A204.1 (cell line): ENCODE measurements at regions not wholly inside any gene's neighbourhood (a gene's known extent, or its start where the extent isn't known, plus 50 kb on each side); places are given as distances from the start of the nearest gene placed in this dataset.

Experiments used
- FAIRE-seq: peaks from 2 replicates; lab custom pipeline; 2012; peaks lifted over from hg19 to GRCh38; lab: Jason Lieb, UNC

DNA sequence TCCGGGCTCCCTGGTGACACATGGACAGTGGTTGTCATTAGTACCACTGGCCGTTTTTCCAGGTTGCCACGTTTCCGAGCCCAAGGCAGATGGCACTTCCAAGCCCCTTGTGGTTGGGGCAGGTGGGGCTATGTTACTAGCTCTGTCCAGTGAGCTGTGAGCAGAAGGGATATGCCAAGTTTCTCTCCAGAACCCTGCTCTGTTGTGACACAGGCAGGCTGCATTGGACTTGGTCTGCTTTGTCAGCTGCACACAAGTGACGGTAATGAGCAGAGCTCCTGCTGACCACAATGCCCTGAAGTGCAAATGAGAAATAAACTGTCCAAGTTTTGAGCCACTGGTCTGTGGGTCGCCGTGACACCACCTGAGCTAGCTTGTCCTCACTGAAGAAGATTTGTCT lies 118.8 kb downstream of the GYPC start:
- FAIRE-seq, result no peak

DNA sequence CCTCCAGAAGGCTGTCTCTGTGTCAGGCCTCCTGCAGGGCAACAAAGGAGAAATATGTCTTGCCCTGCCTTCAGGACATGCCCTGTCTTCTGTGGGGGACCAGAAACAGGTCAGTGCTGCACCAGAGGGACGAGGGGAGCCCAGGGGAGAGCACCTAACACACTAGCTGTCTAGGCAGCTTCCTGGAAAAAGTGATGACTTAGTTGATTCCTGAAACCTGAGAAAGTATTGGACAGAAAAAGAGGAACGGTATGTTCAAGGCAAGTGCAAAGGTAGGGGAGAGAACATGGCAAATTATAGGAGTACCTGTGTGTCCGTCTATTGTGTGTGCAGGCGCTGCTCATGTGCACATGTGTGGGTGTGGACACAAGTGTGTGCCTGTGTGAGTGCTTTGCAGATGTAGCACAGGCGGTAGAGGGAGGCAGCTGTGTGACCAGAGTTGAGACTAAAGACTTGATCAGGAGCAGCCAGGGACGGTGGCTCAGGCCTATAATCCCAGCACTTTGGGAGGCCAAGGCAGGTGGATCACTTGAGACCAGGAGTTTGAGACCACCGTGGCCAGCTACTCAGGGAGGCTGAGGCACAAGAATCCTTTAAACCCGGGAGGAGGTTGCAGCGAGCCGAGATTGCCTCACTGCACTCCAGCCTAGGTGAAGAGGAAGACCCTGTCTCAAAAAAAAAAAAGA lies 119.5 kb downstream of the GYPC start:
- FAIRE-seq, result no peak

DNA sequence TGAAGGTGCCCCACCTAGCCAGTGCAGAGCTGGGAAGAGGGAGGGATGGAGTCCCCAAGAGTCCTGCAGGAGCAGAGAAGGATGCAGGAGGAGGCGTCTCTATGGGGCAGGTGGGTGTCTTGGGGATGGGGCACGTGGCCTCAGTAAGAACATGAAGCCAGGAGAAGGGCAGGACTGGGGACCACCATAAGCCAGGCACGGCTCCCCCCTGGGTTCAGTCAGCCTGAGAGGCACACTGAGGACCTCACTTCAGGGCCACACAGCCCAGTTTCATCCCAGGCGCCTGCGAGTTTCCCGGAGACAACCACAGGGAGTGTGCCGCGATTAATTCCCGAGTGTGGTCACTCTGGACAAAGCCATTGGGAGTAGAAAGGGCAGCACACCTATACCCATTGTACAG lies 120.3 kb downstream of the GYPC start:
- no peak for FAIRE-seq

DNA sequence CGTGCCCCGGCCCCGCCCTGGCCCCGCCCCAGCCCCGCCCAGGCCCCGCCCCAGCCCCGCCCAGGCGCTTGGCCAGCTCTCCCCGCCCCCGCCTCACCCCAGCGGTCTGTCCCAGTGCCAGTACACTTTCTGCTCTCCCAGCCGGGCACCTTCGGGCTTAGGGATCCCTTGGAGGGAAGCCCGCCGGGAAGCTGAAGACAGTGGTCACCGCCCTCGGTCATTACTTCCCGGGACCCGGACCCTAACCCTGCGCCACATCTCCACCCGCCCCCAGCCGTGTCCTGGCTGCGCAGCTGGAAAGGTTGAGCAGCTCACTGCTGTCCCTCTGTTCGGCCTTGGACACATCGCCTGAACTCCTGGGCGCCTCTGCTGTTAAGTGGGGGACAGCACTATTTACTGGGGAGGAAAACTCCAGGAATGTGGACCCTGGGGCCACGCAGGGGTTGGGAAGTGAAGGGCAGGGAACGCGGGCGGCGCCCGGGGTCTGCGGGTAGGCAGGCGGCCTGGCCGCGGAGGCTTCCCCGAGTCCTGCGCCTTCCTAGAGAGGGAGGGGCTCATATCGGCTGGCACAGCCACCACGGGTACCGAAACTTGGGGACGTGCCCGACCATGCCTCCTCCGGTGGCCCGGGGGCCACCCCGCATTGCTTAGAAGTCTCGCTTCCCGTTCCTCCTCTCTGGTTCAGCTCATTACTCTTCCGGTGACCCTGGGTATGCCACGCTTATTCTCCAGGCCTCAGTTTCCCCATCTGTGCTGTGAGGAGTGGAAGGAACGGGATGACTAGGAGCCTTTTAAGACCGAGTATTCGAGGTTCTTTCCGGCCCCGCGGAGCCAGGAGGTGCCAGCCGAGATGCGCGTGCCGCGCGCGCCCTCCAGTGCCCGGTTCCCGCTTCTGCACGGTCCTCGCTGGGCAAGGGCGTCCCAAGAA lies 121.0 kb downstream of the GYPC start:
- no peak for FAIRE-seq

DNA sequence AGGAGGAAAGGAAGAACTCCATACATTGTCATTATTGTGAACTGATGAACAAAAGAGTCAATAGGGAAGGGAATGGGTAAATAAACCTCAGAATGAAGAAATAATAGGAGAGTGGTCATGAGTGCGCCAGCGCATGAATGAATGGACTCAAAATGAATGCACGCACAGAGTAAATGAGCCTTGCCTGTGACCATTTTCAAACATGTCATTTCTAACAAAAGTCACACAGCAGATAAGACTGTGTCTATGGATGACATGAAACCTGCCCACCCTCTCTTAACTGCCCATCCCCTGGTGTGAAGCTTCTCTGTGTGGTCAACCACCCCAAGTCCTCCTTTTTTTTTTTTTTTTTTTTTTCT lies 121.1 kb upstream of the TEX51 start:
- FAIRE-seq, result no peak

DNA sequence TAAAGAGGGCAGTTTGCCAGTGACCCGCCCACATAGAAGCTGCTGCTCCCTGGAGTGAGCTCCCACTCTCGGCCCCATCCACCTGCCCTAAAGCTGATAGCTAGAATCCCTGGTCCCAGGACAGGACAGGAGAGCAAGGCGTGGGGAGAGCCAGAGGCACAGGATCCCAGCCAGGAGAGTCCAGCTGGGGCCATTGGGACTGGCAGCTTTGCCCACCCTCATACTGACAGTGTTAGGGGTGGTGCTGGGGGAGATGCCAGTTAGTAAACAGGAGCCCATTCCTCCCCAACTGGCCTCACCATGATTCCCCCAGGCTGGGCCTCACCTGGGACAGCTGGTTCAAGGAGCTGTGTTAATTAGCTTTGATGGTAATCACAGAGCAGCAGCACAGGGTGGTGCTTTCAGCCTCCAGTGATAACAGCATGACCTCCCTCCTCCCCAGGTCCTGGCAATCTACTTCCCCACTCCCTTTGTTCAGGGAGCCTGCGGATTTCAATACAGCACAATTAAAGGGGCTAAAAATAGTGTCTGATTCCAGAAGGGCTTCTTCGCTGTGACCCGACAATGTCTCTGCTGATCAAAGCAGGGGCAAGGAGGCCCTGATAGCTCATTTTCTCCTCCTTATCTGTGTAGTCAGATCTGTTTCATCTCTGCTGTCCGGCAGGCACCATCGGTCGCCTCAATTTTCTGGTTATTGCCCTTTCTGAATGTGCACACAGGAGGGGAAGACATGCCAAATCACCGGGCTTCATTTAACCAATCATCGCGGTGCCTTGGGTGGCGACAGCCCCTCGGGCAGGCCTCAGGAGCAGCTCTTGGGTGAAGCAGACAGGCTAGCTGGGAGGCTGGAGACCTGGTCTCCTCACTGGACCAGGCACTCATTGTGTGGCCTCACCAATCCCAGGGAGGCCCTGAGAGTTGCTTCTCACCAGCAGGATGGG lies 119.9 kb upstream of the TEX51 start:
- FAIRE-seq, result no peak

DNA sequence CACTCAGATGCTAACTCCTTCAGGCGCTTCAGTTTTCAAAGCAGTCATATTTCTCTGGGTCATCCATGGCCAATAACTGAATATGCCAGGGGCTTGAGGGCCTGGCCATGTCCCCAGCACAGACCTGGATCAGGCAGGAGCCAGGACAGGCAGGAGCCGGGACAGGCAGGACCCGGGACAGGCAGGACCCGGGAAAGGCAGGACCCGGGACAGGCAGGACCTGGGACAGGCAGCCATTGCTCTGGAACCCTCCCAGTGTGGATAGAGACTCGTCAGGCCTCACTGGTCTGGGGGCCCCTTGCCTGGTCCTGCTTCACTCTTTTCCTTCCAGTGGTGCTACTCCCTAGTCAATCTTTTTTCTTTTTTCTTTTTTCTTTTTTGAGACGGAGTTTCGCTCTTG lies 117.5 kb upstream of the TEX51 start:
- FAIRE-seq, result no peak

DNA sequence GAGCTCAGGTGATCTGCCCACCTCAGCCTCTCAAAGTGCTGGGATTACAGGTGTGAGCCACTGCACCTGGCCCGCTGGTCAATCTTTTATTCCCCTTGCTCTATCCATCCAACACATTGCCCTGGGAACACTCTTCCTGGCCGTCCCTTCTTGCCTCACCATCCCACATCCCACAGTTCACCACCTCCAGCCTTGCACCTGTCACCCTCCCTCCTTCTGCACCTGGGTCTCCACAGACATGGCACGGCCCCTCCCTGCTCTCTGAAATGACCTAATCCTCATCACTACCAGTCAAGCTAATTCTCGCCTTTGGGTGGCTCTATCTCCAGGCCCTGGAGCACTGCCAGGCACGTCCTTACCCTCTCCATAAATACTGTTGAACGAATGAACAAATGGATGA lies 116.9 kb upstream of the TEX51 start:
- no peak for FAIRE-seq

DNA sequence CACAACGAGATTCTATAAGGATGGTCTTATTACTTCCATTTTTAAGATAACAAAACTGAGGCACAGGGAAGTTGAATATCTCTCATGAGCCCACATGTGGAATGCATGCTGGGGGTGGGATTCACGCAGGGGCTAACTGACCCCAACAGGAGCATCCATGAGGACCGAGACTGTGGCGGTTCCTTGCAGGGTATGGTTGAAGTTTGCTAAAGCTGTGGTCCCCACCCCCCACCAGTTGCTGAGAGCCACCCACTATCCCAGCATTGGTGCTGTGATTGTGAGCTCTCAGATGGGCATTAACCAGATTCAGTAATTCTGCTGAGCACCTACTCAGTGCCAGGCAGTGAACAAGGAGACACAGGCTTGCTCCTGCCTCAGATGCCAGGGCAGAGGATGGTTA lies 116.0 kb upstream of the TEX51 start:
- no peak for FAIRE-seq

DNA sequence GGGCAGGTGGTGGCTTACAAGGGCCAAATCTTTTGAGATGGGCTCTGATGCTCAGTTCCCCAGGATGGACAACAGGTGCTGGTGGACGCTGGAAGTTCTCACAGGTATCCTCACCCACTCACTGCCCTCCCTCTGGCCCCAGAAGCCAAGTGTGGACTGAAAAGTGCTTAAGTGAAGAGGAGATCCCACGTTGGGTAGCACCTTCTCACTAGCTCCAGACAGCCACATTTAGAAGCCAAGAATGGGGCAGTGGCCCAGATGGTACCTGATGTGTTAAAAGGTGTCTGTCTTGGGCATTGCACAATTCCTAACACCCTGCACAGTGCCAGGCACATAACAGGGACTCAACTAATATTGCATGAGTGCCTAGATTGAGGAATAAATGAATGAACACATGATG lies 115.3 kb upstream of the TEX51 start:
- no peak for FAIRE-seq

DNA sequence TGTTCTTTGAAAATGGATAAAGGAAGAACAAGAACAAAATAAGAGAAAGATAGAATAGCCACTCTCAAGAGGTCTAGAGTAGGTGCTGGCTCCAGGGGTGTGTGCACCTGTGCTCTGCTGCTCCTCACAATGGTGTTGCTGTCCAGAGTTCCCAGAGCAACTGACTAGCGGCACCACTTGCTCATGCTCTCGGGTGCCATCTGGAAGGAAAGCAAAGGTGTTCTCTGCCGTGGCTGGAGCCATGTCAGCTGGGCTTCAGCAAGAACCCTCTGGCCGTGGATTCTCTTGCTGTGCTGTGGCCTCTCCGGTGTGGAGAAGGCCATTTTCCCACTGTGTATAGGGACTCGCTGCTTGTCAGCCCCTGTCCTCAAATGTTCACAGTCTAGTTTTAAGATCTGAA lies 114.6 kb upstream of the TEX51 start:
- no peak for FAIRE-seq

DNA sequence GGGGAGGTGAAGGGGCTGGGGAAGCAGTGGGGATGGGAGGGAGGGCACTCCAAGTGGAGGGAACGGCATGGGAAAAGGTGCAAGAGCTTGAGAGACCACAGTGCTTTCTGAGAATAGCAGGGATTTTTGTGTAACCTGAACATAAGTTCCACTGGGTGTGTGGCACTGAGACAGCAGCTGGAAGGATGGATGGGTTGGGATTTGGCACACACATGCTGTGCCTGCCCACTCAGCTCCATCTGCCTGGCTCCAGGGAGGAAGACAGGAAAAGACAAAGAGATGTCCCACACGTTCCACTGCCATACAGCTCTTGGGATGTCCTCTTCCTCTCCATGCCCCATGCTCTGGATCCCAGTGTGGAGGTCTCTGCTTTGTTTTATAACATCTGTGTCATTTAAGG lies 114.1 kb upstream of the TEX51 start:
- no peak for FAIRE-seq

DNA sequence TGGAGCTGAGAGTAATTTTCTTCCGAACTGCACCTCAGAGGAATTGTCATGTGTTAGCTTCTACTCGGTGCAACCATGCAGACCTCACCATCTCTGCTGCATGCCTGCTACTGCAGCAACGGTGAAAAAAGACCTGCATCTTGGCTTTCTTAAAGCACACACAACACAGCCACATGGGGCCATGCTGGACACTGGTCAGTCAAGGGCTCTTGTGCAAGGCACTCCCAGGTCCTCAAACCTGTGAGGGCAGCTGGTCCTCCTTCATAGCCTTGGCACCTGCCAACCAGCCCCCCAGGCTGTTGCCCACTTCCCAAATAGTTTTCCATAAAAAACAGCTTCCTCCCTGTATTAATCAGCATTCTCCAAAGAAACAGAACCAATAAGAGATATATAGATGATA lies 113.5 kb upstream of the TEX51 start:
- no peak for FAIRE-seq

DNA sequence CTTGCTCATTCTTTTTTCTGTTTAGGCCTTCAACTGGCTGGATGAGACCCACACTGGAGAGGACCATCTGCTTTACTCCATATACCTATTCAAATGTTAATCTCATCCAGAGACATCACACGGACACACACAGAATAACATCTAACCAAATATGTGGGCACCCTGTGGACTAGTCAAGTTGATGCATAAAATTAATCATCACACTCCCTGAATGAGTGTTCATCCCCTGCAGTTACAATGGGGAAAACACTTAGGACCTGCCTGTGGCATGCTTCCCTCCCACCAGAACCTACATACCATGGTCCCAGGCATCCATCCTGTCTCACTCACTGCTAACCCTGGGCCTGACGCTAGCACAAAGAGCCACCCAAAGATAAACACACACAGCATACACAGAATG lies 112.8 kb upstream of the TEX51 start:
- FAIRE-seq, result no peak

DNA sequence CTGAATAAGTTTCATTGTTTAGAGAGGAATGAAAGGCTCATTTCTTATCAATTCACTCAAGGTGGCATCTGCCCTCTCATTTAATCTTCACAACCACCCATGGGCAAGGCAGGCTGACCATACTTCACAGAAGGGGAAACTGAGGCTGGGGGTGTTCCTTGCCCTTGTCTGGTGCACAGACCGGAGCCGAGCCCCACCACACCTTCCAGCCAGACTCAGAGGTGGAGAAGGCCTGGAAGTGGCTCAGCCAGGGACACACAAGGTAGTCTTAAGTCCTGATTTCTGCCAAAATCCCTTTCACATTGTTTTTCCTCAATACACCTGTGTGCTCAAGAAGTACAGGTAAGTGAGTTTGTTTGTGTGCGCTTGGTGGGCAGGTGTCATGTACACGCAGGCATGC lies 111.9 kb upstream of the TEX51 start:
- FAIRE-seq, result no peak

DNA sequence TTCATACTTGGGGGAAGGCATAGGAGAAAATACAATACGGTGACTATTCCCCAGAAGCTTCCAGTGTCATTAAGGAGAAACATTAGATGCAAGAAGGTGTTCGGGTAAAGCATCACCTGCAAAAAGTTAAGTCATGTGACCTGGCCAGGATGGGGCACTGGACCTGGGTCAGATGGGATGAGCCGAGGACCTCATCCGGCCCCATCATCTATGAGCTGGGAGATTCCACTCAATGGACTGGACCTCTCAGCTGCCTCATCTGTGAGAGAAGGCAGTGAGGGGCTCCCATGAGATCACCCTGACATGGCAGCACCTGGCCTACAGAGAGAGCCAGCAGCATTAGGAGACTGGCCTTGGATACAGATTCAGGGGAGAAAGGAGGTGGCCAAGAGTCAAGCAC lies 111.4 kb upstream of the TEX51 start:
- no peak for FAIRE-seq

DNA sequence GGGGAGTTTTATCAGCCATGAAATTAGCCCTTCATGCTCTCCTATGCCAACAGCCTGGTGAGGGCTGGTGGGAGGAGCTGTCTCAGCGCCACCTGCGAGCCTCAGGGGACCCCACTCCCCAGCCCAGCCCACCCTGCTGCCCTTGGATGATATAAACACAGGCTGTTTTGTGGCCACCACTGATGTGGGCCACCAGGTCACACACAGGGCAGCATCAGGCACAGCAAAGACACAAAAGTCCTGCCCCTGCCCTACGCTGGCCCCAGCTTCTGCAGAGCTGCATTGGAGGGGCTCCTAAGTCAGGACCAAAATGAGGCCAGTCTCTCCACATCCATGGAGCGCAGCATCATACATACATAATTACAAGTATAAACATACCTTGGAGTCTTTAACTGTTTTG lies 110.6 kb upstream of the TEX51 start:
- no peak for FAIRE-seq

DNA sequence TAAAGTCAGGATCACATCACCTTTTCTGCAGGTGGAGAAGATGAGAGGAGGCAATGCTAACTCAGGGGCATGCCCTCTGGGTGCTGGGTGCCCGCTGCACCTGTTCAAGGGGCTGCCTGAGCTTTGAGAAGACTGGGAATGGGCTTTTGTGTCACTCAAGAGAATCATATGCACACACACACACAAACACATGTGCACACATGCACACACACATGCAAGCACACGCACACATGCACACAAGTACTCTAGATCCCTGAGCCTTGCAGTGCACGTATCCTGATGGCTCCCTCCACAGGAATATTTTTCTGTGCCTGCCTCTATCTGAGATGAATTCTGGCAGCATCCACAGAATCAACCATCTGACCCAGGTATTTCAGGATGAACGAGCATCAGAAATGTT lies 110.0 kb upstream of the TEX51 start:
- FAIRE-seq, result no peak

DNA sequence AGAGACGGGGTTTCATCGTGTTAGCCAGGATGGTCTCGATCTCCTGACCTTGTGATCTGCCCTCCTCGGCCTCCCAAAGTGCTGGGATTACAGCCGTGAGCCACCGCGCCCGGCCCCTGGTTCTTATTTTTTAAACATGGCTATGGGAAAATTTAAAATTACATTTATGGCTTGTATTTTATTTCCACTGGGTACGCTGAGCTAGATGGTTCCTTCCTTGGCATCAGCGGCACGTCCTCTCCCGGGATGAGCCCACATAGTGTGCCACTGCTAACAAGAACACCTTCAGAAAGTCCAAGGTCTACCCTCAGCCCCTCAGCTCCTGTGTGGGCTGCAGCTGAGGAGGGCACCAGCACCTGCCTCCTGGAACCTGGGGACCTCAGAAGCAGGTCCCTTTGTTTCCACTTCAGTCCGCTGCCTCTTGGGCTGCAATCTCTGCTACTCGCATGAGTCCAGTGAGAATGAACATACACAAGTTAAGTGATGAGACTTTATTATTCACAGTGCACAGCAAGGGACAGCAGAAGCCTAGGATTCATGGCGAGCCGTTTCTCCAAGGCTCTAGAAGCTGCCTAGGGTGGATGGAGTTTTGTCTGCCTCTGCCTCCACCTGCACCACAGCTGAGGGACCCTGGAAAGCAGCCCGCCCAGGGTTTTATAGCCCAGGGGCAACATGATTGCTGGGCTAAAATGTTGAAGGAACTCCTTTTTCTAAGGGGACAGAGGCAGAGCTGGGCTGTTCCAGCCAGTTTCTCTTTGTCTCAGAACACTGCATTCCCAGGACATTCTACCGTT lies 107.5 kb upstream of the TEX51 start:
- FAIRE-seq, result no peak

DNA sequence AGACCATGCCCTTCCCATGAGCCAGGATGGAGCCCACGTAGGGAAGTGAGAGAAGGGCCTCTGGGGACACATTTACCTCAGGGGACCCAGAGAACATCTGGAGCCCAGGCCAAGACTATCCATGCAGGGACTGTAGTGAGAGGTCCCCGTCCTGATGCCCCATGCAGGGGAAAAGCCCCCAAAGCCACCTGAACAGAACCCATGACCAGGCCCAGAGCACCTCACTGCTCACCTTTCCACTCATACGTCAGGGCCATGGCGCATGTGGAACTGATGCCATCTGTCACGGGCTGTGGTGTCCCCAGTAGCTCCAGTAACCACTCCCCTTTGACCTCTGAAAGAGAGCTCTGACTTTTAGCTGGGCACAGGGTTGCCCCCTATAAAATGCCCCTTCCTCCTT lies 106.5 kb upstream of the TEX51 start:
- no peak for FAIRE-seq

DNA sequence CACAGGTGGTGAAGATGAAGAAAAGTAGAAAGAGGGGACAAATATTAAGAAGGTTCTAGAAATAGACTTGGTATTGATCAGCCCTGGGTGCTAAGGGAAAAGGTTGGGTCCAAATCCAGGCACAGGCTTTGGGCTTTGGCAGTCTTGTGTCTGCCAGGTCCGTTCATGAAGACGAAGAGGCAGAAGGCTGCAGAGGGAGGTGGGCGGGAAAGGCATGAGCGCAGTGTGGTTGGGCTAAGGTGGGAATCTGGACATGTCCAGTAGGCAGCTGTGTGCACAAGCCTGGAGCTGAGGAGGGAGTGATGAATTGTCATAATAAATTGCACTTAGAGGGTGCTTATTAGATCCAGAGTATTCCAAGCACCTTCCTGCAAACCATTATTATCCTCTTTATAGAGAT lies 105.7 kb upstream of the TEX51 start:
- FAIRE-seq, result no peak
